Adipocyte (in vitro differentiated cells): ENCODE measurements at regions not wholly inside any gene's neighbourhood (a gene's known extent, or its start where the extent isn't known, plus 50 kb on each side); places are given as distances from the start of the nearest gene placed in this dataset.
A peak's percentile ranks its signal among the peaks of the same experiment; 100 is the strongest.

ENCODE experiments used
- DNase-seq: peaks from one replicate; pipeline ENCODE4 v3.0.0-alpha.2; 2015; ENCODE audit warnings: low read depth
- H3K27me3 ChIP-seq: replicated peaks from 2 replicates; pipeline ENCODE4 v1.7.0; 2013; ENCODE audit warnings: mild to moderate bottlenecking, low read length, moderate library complexity; ENCODE audit not compliant: control insufficient read depth, insufficient read depth
- H3K36me3 ChIP-seq: 2 replicates; pipeline ENCODE4 v1.7.0; 2013; ENCODE audit warnings: low read length, mild to moderate bottlenecking, moderate library complexity; ENCODE audit not compliant: control insufficient read depth, insufficient read depth, severe bottlenecking
- H3K4me1 ChIP-seq: 2 replicates; pipeline ENCODE4 v1.7.0; 2013; ENCODE audit warnings: mild to moderate bottlenecking, low read length, moderate library complexity; ENCODE audit not compliant: control insufficient read depth, insufficient read depth
- H3K4me3 ChIP-seq: 2 replicates; pipeline ENCODE4 v1.7.0; 2013; ENCODE audit warnings: mild to moderate bottlenecking, low read length, moderate library complexity
- H3K9ac ChIP-seq: 2 replicates; pipeline ENCODE4 v1.7.0; 2013; ENCODE audit warnings: mild to moderate bottlenecking, low read length, moderate library complexity
- H3K9me3 ChIP-seq: 2 replicates; pipeline ENCODE4 v1.7.0; 2013; ENCODE audit warnings: mild to moderate bottlenecking, low read length, moderate library complexity; ENCODE audit not compliant: control insufficient read depth

DNA sequence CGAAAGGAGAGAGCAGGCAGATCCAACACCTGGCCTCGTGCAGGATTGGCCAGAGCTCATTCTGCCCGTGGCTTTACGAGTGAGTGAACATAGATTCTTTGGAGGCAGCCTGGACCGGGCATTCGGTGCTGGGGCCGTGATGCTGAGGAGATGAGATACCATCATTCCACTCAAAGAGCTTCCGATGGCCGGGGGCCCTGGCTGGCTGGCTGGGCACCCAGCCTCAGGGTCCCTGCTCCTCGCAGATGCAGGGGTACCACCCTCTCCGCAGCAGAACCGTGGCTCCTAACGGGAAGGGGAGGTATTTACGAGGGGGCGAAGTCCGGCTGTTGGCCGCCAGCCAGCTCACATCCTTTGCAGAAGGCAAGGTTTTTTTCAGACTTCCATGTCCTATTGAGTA is 66.1 kb upstream of the FOXF1 start:
- no peak for DNase-seq
- no peaks in the 10 kb centered on the region for H3K4me1 ChIP-seq
- H3K36me3 ChIP-seq: no peaks in the 10 kb centered on the region
- H3K4me3 ChIP-seq: no peak overlapping the region
- no peak overlapping the region for H3K9ac ChIP-seq
- H3K27me3 ChIP-seq: peaks cover 80% of the 10 kb centered on the region
- H3K9me3 ChIP-seq: peaks cover 14% of the 10 kb centered on the region

DNA sequence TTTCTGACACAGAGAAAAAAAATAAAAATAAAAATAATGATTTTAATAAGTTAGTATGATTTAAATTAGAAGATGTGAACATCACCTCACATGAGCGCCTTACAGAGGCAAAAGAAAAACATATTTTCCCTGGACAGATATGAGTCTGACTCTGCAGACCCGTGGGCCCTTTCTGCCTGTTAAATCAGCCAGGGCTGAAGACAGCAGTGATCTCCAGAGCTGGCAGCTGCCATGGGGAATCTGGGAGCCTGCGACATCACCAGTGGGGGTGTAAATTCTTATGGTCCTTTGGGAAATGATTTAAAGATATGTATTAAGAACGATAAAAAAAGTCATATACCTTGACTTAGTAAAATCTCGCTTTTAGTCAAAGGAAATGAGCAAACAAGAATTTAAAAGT is 65.7 kb upstream of the FOXF1 start:
- Histone ChIP-seq H3K27me3 (peaks cover 80% of the 10 kb centered on the region), H3K4me1 (no peaks in the 10 kb centered on the region), H3K36me3 (no peaks in the 10 kb centered on the region), H3K9me3 (peaks cover 14% of the 10 kb centered on the region), H3K4me3 (no peak overlapping the region), H3K9ac (no peak overlapping the region)
- DNase-seq: no peak

DNA sequence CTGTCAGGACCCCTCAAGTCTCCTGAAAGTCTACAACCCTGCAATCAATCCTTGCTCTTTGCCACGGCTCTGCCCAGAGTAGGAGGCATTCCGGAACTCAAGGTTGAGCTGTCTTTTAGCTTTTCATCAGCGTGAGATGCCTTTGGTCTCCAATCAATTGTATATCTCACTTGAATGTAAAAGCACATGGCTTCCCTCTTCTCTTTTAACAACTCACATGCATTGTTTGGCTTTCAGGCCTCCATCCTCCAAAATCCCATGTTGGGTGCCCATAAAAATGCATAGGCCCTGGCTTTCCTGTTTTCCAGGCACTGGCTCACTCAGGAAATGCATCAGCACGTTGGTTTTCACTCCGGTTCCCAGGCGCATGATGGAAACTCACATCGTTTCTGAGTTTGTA is 64.0 kb upstream of the FOXF1 start:
- Histone ChIP-seq H3K4me1 (no peaks in the 10 kb centered on the region), H3K9me3 (peaks cover 14% of the 10 kb centered on the region), H3K9ac (no peak overlapping the region), H3K27me3 (peaks cover 78% of the 10 kb centered on the region), H3K36me3 (no peaks in the 10 kb centered on the region), H3K4me3 (no peak overlapping the region)
- no peak for DNase-seq

DNA sequence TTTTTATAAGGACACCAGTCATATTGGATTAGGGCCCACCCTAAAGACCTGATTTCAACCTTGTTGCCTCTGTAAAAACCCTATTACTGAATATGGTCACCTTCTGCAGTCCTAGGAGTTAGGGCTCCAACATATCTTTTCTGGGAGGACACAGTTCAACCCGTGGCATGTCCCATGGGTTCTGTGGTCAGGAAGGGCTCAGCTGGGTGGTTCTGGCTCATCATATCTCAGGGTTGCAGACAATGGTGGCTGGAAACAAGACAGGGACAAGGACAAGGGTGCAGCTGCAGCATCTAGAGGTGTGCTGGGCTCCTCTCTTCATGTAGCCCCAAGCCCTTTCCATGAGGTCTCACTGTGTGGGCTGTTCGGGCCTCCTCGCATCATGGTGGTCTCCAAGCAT is 63.1 kb upstream of the FOXF1 start:
- no peaks in the 10 kb centered on the region for H3K4me1 ChIP-seq
- H3K36me3 ChIP-seq: no peaks in the 10 kb centered on the region
- H3K9ac ChIP-seq: no peak overlapping the region
- peaks cover 79% of the 10 kb centered on the region for H3K27me3 ChIP-seq
- peaks cover 14% of the 10 kb centered on the region for H3K9me3 ChIP-seq
- no peak for DNase-seq
- no peak overlapping the region for H3K4me3 ChIP-seq

DNA sequence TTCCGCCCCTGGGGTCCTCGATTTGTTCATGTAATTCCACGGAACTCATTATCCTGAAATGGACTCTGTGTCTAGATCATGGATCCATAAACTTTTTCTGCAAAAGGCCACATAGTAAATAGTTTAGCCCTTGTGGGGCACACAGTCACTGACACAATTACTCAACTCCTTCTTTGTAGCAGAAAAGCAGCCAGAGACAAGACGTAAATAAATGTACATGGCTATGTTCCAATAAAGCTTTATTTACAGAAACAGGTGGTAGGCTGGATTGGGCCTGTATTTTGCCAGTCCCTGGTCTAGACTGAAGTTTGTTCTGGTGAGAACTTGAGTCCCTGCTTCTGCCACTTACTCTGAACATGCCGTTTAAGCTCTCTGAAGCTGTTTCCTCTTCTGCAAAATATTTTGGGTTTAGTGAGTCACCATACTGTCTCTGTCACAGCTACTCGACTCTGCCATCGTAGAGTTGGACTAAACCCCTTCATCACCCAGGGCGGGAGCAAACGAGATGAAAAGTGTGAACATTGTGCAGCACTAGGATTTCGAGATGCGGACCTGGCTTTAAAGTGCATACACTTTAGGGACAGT is 61.9 kb upstream of the FOXF1 start:
- H3K4me1 ChIP-seq: no peaks in the 10 kb centered on the region
- peaks cover 71% of the 10 kb centered on the region for H3K27me3 ChIP-seq
- peaks cover 14% of the 10 kb centered on the region for H3K9me3 ChIP-seq
- H3K36me3 ChIP-seq: no peaks in the 10 kb centered on the region
- no peak overlapping the region for H3K9ac ChIP-seq
- no peak for DNase-seq
- H3K4me3 ChIP-seq: no peak overlapping the region

DNA sequence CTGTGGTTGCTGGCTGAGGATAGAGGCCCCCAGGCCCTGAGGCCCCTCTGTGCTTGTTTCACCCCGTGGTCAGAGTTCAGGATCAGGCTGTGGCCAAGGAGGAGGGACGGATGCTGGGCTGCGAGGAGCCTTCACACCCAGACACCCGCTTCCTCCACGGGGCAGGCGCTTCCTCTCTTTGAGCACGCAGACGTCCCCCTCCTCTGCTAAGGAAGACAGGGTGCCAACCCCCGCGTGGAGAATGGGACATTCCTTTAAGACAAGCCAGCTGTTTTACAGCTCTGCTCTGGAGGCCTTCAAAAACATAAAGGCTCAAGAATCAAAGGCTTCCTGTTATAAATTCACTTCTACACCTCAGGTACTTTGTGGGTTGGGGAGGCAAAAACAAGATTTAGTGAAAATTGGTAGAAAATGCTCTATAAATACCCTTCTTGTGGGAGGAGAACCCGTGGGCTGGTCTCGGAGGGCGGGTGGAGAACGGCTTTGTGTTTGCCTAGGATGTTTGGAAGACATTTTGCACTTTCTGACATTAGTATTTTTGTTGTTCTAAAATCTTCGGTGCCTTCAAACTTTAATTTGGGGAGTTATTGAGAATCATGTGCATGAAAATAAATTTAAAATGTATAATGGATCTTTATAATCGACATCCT is 60.8 kb upstream of the FOXF1 start:
- H3K27me3 ChIP-seq: peaks cover 59% of the 10 kb centered on the region
- no peak overlapping the region for H3K4me3 ChIP-seq
- no peaks in the 10 kb centered on the region for H3K4me1 ChIP-seq
- DNase-seq: no peak
- H3K9ac ChIP-seq: no peak overlapping the region
- peaks cover 20% of the 10 kb centered on the region for H3K9me3 ChIP-seq
- no peaks in the 10 kb centered on the region for H3K36me3 ChIP-seq

DNA sequence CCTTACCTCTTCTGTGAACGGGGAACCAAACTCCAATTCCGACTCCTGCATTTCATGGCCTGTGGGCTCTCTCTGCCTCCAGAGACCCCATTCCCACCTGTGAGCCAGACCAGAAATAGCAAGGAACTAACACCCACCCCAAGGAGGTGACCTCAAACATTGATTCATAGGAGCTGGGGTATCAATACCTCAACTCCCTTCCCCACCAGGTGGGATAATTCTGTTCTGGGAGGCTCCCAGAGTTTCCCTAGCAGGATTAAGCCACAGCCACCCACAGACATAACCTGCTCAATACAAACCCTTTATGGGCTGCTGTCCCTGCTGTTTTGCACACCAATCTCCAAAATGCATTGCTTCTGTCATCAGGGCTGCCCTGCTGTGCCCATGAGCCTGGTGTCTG is 59.6 kb upstream of the FOXF1 start:
- no peak for DNase-seq
- Histone ChIP-seq H3K9me3 (peaks cover 20% of the 10 kb centered on the region), H3K9ac (no peak overlapping the region), H3K36me3 (no peaks in the 10 kb centered on the region), H3K4me1 (no peaks in the 10 kb centered on the region), H3K4me3 (no peak overlapping the region), H3K27me3 (peaks cover 55% of the 10 kb centered on the region)

DNA sequence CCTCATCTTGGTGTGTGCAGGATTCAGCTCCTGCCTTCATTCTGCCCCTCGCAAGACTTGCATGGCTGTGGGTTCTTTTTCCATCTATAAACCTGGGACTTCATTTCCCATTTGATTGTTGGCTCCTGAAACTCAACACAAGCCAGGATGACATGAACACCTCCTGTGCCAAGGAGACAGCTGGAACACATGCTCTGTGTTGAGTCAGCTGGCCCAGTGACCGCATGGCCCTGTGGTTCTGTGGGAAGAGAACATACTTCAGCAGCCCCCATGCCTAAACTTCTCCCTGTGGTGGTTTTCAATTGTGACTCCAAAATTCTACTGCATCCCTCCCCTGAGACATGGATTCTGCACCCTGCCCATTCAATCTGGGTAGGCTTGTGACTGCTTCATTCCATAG is 57.9 kb upstream of the FOXF1 start:
- Histone ChIP-seq H3K9ac (no peak overlapping the region), H3K9me3 (peaks cover 7% of the 10 kb centered on the region), H3K27me3 (peaks cover 39% of the 10 kb centered on the region), H3K4me1 (peaks cover 4% of the 10 kb centered on the region), H3K4me3 (no peak overlapping the region), H3K36me3 (no peaks in the 10 kb centered on the region)
- DNase-seq: no peak

DNA sequence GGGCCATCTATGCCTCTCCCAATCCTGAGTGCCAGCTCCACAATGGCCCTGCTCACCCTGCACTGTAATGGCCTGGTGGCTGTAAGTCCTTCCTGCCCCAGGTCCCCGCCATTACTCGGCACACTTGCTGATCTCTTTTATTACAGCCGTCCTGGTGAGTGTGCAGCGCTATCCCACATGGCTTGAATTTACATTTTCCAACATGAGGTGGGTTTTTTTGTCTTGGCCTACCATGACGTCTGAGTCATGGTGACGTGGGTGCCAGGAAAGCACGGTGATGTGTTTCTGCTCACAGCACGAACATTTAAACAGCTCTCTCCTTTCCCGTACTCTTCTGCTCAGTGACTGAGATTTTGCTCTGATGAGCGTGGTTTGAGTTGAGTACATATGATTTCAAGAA is 55.2 kb upstream of the FOXF1 start:
- Histone ChIP-seq H3K4me1 (peaks cover 17% of the 10 kb centered on the region), H3K9me3 (peaks cover 5% of the 10 kb centered on the region), H3K27me3 (peaks cover 22% of the 10 kb centered on the region), H3K4me3 (no peak overlapping the region), H3K9ac (no peak overlapping the region), H3K36me3 (no peaks in the 10 kb centered on the region)
- peak; percentile 53 for DNase-seq

DNA sequence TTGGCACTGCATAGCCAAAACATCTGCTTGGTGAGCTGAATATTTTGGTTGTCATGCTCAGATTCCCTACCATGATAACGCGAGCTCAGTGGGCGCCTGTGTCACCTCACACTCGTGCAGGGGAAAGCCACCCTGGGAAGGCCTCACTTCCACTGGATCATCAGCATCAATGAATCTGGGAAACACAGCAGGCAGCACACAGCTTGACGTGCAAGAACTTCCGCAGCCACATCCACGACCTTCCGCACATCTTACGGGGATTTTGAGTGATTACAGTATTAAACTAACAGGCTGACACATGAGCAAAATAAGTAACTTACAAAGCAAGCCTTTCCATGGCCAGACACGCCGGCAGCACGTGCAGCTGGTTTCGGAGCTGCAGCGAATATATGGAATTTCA is 54.7 kb upstream of the FOXF1 start:
- no peaks in the 10 kb centered on the region for H3K36me3 ChIP-seq
- peaks cover 17% of the 10 kb centered on the region for H3K4me1 ChIP-seq
- peaks cover 5% of the 10 kb centered on the region for H3K9me3 ChIP-seq
- no peak for DNase-seq
- no peak overlapping the region for H3K9ac ChIP-seq
- H3K27me3 ChIP-seq: peaks cover 22% of the 10 kb centered on the region
- H3K4me3 ChIP-seq: no peak overlapping the region

DNA sequence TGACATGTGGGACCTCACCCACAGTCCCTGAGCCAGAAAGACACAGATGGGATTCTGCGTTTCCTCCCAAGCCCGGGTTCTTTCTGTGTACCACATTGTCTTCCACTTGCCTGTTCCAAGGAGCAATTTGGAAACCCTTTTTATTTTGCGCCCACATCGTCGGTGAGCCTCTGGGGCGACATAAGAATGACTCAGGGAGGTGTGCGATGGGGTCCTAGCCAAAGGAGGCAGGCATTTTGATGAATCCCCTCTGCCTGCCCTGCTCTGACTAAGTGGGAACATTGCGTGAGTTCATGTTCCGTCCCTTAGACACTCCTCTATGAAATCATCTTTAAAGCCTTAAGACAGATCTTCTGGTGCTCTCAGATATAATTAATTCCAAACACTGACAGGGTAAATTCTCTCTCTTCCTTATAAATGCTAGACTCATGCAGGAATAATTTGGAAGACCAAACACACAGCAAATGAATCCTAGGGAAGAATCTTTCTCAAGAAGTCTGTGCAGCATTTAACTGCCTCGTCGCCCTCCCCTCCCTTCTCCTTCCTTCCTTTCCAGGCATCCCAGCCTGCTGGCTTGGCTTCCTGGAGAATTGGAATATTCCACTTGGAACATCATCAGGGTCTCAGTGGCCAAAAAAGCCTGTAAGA is 52.7 kb upstream of the FOXF1 start:
- no peak overlapping the region for H3K9ac ChIP-seq
- H3K36me3 ChIP-seq: no peaks in the 10 kb centered on the region
- peaks cover 17% of the 10 kb centered on the region for H3K4me1 ChIP-seq
- H3K27me3 ChIP-seq: peaks cover 4% of the 10 kb centered on the region
- DNase-seq: peak; percentile 85
- peak overlapping the region; percentile 6 for H3K4me3 ChIP-seq
- peaks cover 12% of the 10 kb centered on the region for H3K9me3 ChIP-seq
